ENCODE measurements at regions not wholly inside any gene's neighbourhood (a gene's known extent, or its start where the extent isn't known, plus 50 kb on each side); places are given as distances from the start of the nearest gene placed in this dataset.
"Not testable (repeated sequence)": the region's sequence is repeated elsewhere in the genome, so short reads cannot be mapped to it uniquely, and the experiment has no call there.

DNA sequence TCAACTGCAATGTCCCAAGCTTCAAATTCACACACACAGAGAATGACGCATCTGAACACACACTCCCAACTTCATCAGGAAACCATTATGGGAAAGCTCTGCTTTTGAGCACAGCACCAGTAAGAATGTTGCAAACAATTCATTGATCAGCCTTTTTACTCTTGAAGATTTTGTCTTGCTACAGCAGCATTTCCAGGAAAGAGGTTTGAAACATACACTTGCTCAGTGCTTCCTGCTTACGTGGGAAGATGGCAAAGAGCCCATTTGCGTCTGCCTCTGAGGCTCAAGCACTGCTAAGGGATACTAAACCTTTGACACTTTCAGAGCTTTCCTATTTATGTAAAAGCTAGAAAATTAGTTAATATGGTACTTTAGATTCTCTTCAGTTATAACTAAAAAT is 77.2 kb upstream of the MON1B start:
- Histone ChIP-seq H2BK120ac (ENCODE audit: low read depth, low read length) (no peak overlapping the region), H3K36me3 (ENCODE audit: control insufficient read depth in 1 of 2, insufficient read depth in 2 of 2, low read depth in 1 of 2, low read length in 2 of 2) (no peaks in the 10 kb centered on the region), H3K27me3 (ENCODE audit: control insufficient read depth in 1 of 2, insufficient read depth in 1 of 2, low read length in 2 of 2) (no peaks in the 10 kb centered on the region), H3K14ac (ENCODE audit: low read length in 2 of 2) (no peak overlapping the region), H4K8ac (ENCODE audit: low read length) (no peak overlapping the region), H3K79me1 (replicated peaks; ENCODE audit: low read length, poor library complexity, severe bottlenecking) (no peaks in the 10 kb centered on the region), H3K9ac (ENCODE audit: low read length) (no peak overlapping the region), H2BK12ac (ENCODE audit: low read length in 2 of 2) (no peak overlapping the region), H3K4me3 (ENCODE audit: insufficient read depth in 1 of 2, low read depth in 1 of 2, low read length in 2 of 2) (no peak overlapping the region), H3K23ac (ENCODE audit: low read length in 2 of 2) (no peak overlapping the region), H2BK15ac (ENCODE audit: low read depth, poor library complexity, severe bottlenecking) (no peak overlapping the region), H3K27ac (ENCODE audit: low read length, poor library complexity, severe bottlenecking) (no peak overlapping the region), H3K4ac (ENCODE audit: low read depth in 1 of 2, low read length in 2 of 2) (no peak overlapping the region), H4K91ac (ENCODE audit: low read length) (no peak overlapping the region), H2BK5ac (ENCODE audit: low read depth, low read length, poor library complexity, severe bottlenecking) (no peak overlapping the region), H2AK5ac (ENCODE audit: low read length, severe bottlenecking) (no peak overlapping the region), H3K4me2 (ENCODE audit: low read length, poor library complexity, severe bottlenecking) (no peak overlapping the region), H2AFZ (ENCODE audit: low read depth, low read length) (no peak overlapping the region), H3K18ac (ENCODE audit: low read depth in 1 of 2, low read length in 2 of 2) (no peak overlapping the region), H3K9me3 (ENCODE audit: control insufficient read depth, low read length) (no peaks in the 10 kb centered on the region), H3K4me1 (ENCODE audit: control insufficient read depth, insufficient read depth, low read depth, low read length) (no peaks in the 10 kb centered on the region)
- WGBS, result 90% methylated on average over 2 of the region's 3 CpGs
- DNase-seq, result no peak

DNA sequence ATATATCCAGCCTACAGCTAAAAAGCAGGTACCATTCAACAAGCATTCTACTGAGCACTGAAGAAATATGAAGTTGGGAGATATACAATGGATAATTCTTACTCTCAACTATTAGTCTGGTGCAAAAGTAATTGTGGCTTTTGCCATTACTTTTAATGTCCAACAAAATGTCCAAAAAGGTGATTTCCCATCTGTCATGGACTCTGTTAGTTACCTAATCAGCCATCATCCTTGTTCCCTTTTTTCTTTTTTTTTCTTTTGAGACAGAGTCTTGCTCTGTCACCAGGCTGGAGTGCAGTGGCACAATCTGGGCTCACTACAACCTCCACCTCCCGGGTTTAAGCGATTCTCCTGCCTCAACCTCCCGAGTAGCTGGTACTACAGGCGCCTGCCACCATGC is 76.6 kb upstream of the MON1B start:
- not testable (repeated sequence) for H3K4me2 ChIP-seq (ENCODE audit: low read length, poor library complexity, severe bottlenecking); H4K91ac ChIP-seq (ENCODE audit: low read length); H3K79me1 ChIP-seq (replicated peaks; ENCODE audit: low read length, poor library complexity, severe bottlenecking); H3K4ac ChIP-seq (ENCODE audit: low read depth in 1 of 2, low read length in 2 of 2); H2BK15ac ChIP-seq (ENCODE audit: low read depth, poor library complexity, severe bottlenecking); H3K14ac ChIP-seq (ENCODE audit: low read length in 2 of 2); H3K27me3 ChIP-seq (ENCODE audit: control insufficient read depth in 1 of 2, insufficient read depth in 1 of 2, low read length in 2 of 2); H3K9ac ChIP-seq (ENCODE audit: low read length); H2BK120ac ChIP-seq (ENCODE audit: low read depth, low read length); H3K36me3 ChIP-seq (ENCODE audit: control insufficient read depth in 1 of 2, insufficient read depth in 2 of 2, low read depth in 1 of 2, low read length in 2 of 2); H3K23ac ChIP-seq (ENCODE audit: low read length in 2 of 2); DNase-seq; H2BK12ac ChIP-seq (ENCODE audit: low read length in 2 of 2); H3K27ac ChIP-seq (ENCODE audit: low read length, poor library complexity, severe bottlenecking); H3K9me3 ChIP-seq (ENCODE audit: control insufficient read depth, low read length); H3K4me1 ChIP-seq (ENCODE audit: control insufficient read depth, insufficient read depth, low read depth, low read length); H3K4me3 ChIP-seq (ENCODE audit: insufficient read depth in 1 of 2, low read depth in 1 of 2, low read length in 2 of 2); H3K18ac ChIP-seq (ENCODE audit: low read depth in 1 of 2, low read length in 2 of 2); H2AK5ac ChIP-seq (ENCODE audit: low read length, severe bottlenecking); H2AFZ ChIP-seq (ENCODE audit: low read depth, low read length); H2BK5ac ChIP-seq (ENCODE audit: low read depth, low read length, poor library complexity, severe bottlenecking); H4K8ac ChIP-seq (ENCODE audit: low read length)
- 92% methylated on average over 4 of the region's 4 CpGs for WGBS

DNA sequence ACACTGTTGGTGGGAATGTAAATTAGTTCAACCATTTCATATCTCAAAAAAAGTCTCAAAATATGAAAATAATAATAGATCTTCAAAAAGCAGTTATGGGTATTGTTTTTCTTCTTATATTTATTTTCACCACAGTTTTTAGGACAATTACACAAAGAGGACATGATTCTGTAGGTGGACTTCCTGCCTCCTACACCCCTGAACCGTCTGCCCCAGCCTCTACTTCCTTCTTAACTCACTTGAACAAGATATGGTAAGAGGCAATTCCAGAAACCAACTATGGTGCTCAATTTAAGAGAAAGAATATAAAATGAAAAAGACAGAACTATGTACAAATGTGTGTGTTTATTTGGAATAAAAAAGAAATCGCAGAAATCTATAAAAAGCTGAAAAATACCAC is 74.1 kb upstream of the MON1B start:
- Histone ChIP-seq H3K9me3 (ENCODE audit: control insufficient read depth, low read length) (no peaks in the 10 kb centered on the region), H4K91ac (ENCODE audit: low read length) (no peak overlapping the region), H2BK15ac (ENCODE audit: low read depth, poor library complexity, severe bottlenecking) (no peak overlapping the region), H3K4ac (ENCODE audit: low read depth in 1 of 2, low read length in 2 of 2) (no peak overlapping the region), H3K27me3 (ENCODE audit: control insufficient read depth in 1 of 2, insufficient read depth in 1 of 2, low read length in 2 of 2) (no peaks in the 10 kb centered on the region), H3K14ac (ENCODE audit: low read length in 2 of 2) (no peak overlapping the region), H4K8ac (ENCODE audit: low read length) (no peak overlapping the region), H3K36me3 (ENCODE audit: control insufficient read depth in 1 of 2, insufficient read depth in 2 of 2, low read depth in 1 of 2, low read length in 2 of 2) (no peaks in the 10 kb centered on the region), H3K18ac (ENCODE audit: low read depth in 1 of 2, low read length in 2 of 2) (no peak overlapping the region), H2AFZ (ENCODE audit: low read depth, low read length) (no peak overlapping the region), H3K27ac (ENCODE audit: low read length, poor library complexity, severe bottlenecking) (no peak overlapping the region), H2BK5ac (ENCODE audit: low read depth, low read length, poor library complexity, severe bottlenecking) (no peak overlapping the region), H3K4me1 (ENCODE audit: control insufficient read depth, insufficient read depth, low read depth, low read length) (no peaks in the 10 kb centered on the region), H3K23ac (ENCODE audit: low read length in 2 of 2) (no peak overlapping the region), H3K4me3 (ENCODE audit: insufficient read depth in 1 of 2, low read depth in 1 of 2, low read length in 2 of 2) (no peak overlapping the region), H2AK5ac (ENCODE audit: low read length, severe bottlenecking) (no peak overlapping the region), H3K79me1 (replicated peaks; ENCODE audit: low read length, poor library complexity, severe bottlenecking) (no peaks in the 10 kb centered on the region), H3K4me2 (ENCODE audit: low read length, poor library complexity, severe bottlenecking) (no peak overlapping the region), H2BK120ac (ENCODE audit: low read depth, low read length) (no peak overlapping the region), H2BK12ac (ENCODE audit: low read length in 2 of 2) (no peak overlapping the region), H3K9ac (ENCODE audit: low read length) (no peak overlapping the region)
- DNase-seq, result no peak
- no CpG with 5 or more reads among the region's 2 CpGs for WGBS

DNA sequence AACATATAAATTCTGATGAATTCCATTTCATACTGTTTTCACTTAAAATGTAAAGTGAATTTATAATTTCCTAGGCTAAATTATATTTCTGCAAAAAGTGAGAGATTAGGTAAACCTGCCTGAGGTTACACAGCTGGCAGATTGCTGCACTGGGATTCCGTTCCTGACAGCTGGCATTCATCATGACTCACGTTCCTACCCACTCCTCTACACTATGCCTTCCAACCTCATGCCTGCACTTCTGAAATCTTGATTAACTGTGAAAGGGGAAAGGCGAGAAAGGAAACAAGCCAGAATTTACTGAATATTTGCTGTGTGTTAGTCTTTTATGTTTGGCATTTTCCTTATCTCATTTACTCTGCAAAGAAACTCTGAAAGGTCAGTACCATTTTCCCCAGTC is 73.3 kb upstream of the MON1B start:
- Histone ChIP-seq H3K14ac (ENCODE audit: low read length in 2 of 2) (no peak overlapping the region), H2AK5ac (ENCODE audit: low read length, severe bottlenecking) (no peak overlapping the region), H2BK12ac (ENCODE audit: low read length in 2 of 2) (no peak overlapping the region), H3K4me1 (ENCODE audit: control insufficient read depth, insufficient read depth, low read depth, low read length) (no peaks in the 10 kb centered on the region), H4K91ac (ENCODE audit: low read length) (no peak overlapping the region), H2AFZ (ENCODE audit: low read depth, low read length) (no peak overlapping the region), H3K4me3 (ENCODE audit: insufficient read depth in 1 of 2, low read depth in 1 of 2, low read length in 2 of 2) (no peak overlapping the region), H2BK15ac (ENCODE audit: low read depth, poor library complexity, severe bottlenecking) (no peak overlapping the region), H3K79me1 (replicated peaks; ENCODE audit: low read length, poor library complexity, severe bottlenecking) (no peaks in the 10 kb centered on the region), H2BK5ac (ENCODE audit: low read depth, low read length, poor library complexity, severe bottlenecking) (no peak overlapping the region), H2BK120ac (ENCODE audit: low read depth, low read length) (no peak overlapping the region), H3K27ac (ENCODE audit: low read length, poor library complexity, severe bottlenecking) (no peak overlapping the region), H3K9me3 (ENCODE audit: control insufficient read depth, low read length) (no peaks in the 10 kb centered on the region), H3K36me3 (ENCODE audit: control insufficient read depth in 1 of 2, insufficient read depth in 2 of 2, low read depth in 1 of 2, low read length in 2 of 2) (no peaks in the 10 kb centered on the region), H3K23ac (ENCODE audit: low read length in 2 of 2) (no peak overlapping the region), H3K4ac (ENCODE audit: low read depth in 1 of 2, low read length in 2 of 2) (no peak overlapping the region), H4K8ac (ENCODE audit: low read length) (no peak overlapping the region), H3K27me3 (ENCODE audit: control insufficient read depth in 1 of 2, insufficient read depth in 1 of 2, low read length in 2 of 2) (no peaks in the 10 kb centered on the region), H3K4me2 (ENCODE audit: low read length, poor library complexity, severe bottlenecking) (no peak overlapping the region), H3K9ac (ENCODE audit: low read length) (no peak overlapping the region), H3K18ac (ENCODE audit: low read depth in 1 of 2, low read length in 2 of 2) (no peak overlapping the region)
- no peak for DNase-seq
- WGBS, result no CpG with 5 or more reads among the region's 3 CpGs

Measured in mesenchymal stem cell (in vitro differentiated cells and primary cell).